ENCODE measurements at regions not wholly inside any gene's neighbourhood (a gene's known extent, or its start where the extent isn't known, plus 50 kb on each side); places are given as distances from the start of the nearest gene placed in this dataset.

DNA sequence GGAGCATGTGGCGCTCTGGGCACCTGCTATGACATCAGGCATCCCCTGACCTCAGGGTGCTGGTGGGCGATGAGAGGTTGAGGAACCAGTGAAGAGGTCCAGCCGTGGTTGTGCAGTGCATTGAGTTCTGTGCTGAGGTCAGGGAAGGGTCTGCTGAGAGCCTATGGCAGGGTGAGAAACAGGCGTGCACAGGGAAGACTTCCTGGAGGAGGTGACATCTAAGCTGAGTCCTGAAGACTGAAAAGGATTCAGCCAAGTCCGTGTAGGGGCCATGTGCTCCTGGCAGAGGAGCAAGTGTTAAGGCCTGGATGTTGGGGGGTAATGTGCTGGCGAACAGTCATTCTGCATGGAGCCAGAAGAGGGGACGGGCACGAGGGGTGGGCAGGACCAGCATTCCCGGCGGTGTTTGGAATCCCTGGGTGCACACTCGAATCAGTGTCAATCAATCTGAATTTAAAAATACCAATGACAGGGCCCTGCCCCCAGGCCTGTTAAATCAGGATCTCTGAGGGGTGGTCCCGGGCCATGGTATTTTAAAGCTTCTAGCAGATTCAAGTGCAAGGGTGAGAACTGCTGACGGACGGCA lies 65.8 kb upstream of the CIBAR2 start:
- no peak for TF ChIP-seq POLR2A (IDR thresholded peaks at IDR 0.05)
- TF ChIP-seq, protein P1, sequence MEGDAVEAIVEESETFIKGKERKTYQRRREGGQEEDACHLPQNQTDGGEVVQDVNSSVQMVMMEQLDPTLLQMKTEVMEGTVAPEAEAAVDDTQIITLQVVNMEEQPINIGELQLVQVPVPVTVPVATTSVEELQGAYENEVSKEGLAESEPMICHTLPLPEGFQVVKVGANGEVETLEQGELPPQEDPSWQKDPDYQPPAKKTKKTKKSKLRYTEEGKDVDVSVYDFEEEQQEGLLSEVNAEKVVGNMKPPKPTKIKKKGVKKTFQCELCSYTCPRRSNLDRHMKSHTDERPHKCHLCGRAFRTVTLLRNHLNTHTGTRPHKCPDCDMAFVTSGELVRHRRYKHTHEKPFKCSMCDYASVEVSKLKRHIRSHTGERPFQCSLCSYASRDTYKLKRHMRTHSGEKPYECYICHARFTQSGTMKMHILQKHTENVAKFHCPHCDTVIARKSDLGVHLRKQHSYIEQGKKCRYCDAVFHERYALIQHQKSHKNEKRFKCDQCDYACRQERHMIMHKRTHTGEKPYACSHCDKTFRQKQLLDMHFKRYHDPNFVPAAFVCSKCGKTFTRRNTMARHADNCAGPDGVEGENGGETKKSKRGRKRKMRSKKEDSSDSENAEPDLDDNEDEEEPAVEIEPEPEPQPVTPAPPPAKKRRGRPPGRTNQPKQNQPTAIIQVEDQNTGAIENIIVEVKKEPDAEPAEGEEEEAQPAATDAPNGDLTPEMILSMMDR (IDR thresholded peaks at IDR 0.05 in 4 of 5, conservative IDR thresholded peaks at IDR 0.05 in 1 of 5): no peak
